ENCODE measurements at regions not wholly inside any gene's neighbourhood (a gene's known extent, or its start where the extent isn't known, plus 50 kb on each side); places are given as distances from the start of the nearest gene placed in this dataset.

DNA sequence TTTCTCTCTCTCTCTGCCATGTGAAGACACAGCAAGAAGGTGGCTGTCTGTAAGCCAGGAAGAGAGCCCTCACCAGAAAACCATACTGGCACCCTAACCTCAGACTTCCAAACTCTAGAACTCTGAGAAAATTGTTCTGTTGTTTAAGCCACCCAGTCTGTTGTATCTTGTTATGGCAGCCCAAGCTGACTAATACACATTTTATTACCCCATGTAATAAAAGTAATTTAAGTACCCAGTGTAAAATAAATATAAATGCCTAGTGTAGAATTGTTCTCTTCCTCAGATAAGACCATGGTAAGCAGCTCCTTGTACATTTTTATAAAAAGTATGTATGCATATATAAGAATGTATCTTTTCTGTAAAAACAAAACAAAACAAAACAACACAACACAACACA, 119.7 kb downstream of the DTL start:
- peaks cover 0 to 7% (median 0%) of the 10 kb centered on the region in 4 donors for H3K9me3 ChIP-seq
- no peaks in the 10 kb centered on the region for H3K27me3 ChIP-seq
- H3K27ac ChIP-seq = no peak overlapping the region
- no peak overlapping the region for H3K4me3 ChIP-seq
- no peak for DNase-seq (ENCODE audit: low spot score in 2 of 2)
- no peak for TF ChIP-seq POLR2A (IDR thresholded peaks at IDR 0.05)
- TF ChIP-seq, protein P1, sequence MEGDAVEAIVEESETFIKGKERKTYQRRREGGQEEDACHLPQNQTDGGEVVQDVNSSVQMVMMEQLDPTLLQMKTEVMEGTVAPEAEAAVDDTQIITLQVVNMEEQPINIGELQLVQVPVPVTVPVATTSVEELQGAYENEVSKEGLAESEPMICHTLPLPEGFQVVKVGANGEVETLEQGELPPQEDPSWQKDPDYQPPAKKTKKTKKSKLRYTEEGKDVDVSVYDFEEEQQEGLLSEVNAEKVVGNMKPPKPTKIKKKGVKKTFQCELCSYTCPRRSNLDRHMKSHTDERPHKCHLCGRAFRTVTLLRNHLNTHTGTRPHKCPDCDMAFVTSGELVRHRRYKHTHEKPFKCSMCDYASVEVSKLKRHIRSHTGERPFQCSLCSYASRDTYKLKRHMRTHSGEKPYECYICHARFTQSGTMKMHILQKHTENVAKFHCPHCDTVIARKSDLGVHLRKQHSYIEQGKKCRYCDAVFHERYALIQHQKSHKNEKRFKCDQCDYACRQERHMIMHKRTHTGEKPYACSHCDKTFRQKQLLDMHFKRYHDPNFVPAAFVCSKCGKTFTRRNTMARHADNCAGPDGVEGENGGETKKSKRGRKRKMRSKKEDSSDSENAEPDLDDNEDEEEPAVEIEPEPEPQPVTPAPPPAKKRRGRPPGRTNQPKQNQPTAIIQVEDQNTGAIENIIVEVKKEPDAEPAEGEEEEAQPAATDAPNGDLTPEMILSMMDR (IDR thresholded peaks at IDR 0.05) = no peak
- no peak for TF ChIP-seq EP300 (IDR thresholded peaks at IDR 0.05)
- no peaks in the 10 kb centered on the region for H3K36me3 ChIP-seq
- peaks cover 0 to 4% (median 0%) of the 10 kb centered on the region in 4 donors for H3K4me1 ChIP-seq

DNA sequence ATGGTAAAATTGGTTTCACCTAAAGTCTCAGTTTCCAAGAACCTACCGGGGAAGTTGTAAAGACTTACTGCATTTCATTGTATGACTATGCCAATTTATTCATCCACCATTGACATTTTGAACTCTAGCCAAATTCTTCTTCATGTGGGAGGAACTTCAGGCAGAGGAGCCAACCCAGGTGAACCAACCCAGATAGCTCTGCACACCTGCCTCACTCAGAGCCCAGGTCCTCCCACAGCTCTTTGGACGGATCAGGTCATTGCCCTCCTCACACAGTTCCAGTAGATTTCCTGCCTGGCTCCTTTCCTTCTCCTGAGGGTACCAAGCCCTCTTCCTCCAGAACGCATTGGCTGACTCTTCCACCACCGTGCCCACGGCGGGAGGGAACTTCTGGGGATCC, 121.7 kb downstream of the DTL start:
- no peak overlapping the region for H3K27ac ChIP-seq
- no peak overlapping the region for H3K4me3 ChIP-seq
- DNase-seq (ENCODE audit: low spot score in 2 of 2) = no peak
- no peaks in the 10 kb centered on the region for H3K27me3 ChIP-seq
- no peaks in the 10 kb centered on the region for H3K36me3 ChIP-seq
- TF ChIP-seq POLR2A (IDR thresholded peaks at IDR 0.05) (no peak), EP300 (IDR thresholded peaks at IDR 0.05) (no peak)
- TF ChIP-seq, protein P1 (IDR thresholded peaks at IDR 0.05) = no peak
- WGBS, 2 donors = 92 to 93% methylated on average over 6 of the region's 6 CpGs
- peaks cover 0 to 7% (median 0%) of the 10 kb centered on the region in 4 donors for H3K9me3 ChIP-seq
- H3K4me1 ChIP-seq = peaks cover 0 to 6% (median 0%) of the 10 kb centered on the region in 4 donors

DNA sequence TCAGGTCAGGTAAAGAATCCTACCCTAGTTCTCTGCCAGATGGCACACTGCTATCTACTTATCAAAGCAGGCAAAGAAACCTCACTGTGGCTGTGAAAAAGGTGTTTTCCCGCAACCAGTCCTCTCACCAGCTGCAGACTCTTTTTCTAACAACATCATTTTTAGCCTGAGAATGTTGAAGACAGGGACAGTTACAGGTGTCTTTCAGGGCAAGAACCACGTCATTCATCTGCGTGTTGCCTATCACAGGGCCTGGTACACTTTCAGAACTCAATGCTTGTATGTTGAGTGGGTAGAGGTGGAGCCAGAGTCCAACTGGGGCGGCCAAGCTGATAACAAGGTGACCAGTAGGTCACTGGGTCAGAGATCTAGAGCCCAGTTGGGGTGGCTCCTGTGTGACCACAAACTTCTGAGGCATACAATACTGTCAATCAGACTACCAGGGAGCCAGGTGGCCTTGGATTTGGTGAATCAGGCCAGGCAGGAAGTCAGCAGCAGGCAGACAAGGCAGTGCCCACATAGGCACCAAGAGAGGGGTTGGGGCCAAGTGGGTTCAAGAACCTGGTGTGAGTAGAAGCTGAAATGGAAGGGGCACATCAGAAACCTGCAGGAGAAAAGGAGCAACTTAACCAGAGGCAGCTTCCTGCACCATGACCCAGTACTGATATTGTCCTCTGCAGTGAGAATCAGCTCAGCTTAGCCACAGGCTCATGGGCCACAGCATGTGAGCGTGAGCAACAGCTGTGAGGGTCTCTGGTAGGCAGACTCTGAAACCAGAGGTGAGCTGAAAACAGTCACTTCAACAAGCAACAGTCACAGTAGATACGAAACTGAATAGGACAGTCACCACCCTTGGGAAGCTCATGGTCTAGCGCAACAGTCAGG, 123.6 kb downstream of the DTL start:
- Histone ChIP-seq H3K4me1 (peaks cover 0 to 5% (median 3%) of the 10 kb centered on the region in 4 donors), H3K36me3 (no peaks in the 10 kb centered on the region), H3K27me3 (no peaks in the 10 kb centered on the region), H3K27ac (no peak overlapping the region), H3K4me3 (no peak overlapping the region), H3K9me3 (peaks cover 0 to 7% (median 0%) of the 10 kb centered on the region in 4 donors)
- WGBS, 2 donors = 96 to 98% methylated on average over 7 of the region's 7 CpGs
- TF ChIP-seq, protein P1 (IDR thresholded peaks at IDR 0.05) = no peak
- no peak for TF ChIP-seq POLR2A (IDR thresholded peaks at IDR 0.05)
- no peak for TF ChIP-seq EP300 (IDR thresholded peaks at IDR 0.05)
- no peak for DNase-seq (ENCODE audit: low spot score in 2 of 2)

GRCh38 chr1:212161231-212161781, 123.9 kb upstream of the PPP2R5A start:
- WGBS, 2 donors = 48 to 52% methylated on average over 2 of the region's 2 CpGs
- no peak overlapping the region for H3K27ac ChIP-seq
- no peaks in the 10 kb centered on the region for H3K9me3 ChIP-seq
- TF ChIP-seq EP300 (IDR thresholded peaks at IDR 0.05) = no peak
- TF ChIP-seq, protein P1 (IDR thresholded peaks at IDR 0.05) = no peak
- no peaks in the 10 kb centered on the region for H3K36me3 ChIP-seq
- no peaks in the 10 kb centered on the region for H3K27me3 ChIP-seq
- DNase-seq (ENCODE audit: low spot score in 2 of 2) = no peak
- H3K4me3 ChIP-seq = no peak overlapping the region
- peaks cover 0 to 5% (median 3%) of the 10 kb centered on the region in 4 donors for H3K4me1 ChIP-seq

GRCh38 chr1:212162635-212163034, 122.6 kb upstream of the PPP2R5A start:
- no peak overlapping the region for H3K27ac ChIP-seq
- no peaks in the 10 kb centered on the region for H3K9me3 ChIP-seq
- peaks cover 0 to 11% (median 3%) of the 10 kb centered on the region in 4 donors for H3K4me1 ChIP-seq
- no peak for TF ChIP-seq POLR2A (IDR thresholded peaks at IDR 0.05)
- TF ChIP-seq, protein P1 (IDR thresholded peaks at IDR 0.05) = no peak
- no peak for TF ChIP-seq EP300 (IDR thresholded peaks at IDR 0.05)
- H3K27me3 ChIP-seq = no peaks in the 10 kb centered on the region
- DNase-seq (ENCODE audit: low spot score in 2 of 2) = peak in 1 of 2 donors; percentile 35
- H3K4me3 ChIP-seq = no peak overlapping the region
- no peaks in the 10 kb centered on the region for H3K36me3 ChIP-seq
- WGBS, 2 donors = 56 to 61% methylated on average over 5 of the region's 5 CpGs
